Sigmoid colon (tissue), 4 donors: ENCODE measurements at regions not wholly inside any gene's neighbourhood (a gene's known extent, or its start where the extent isn't known, plus 50 kb on each side); places are given as distances from the start of the nearest gene placed in this dataset.

Experiments used
- CTCF ChIP-seq, 4 experiments: fragments of 450-650 bp in 3 of 4; fragments of 200-600 bp in 1 of 4; IDR thresholded peaks; one replicate each; pipeline ENCODE4 v1.5.1; 2016 to 2019; ENCODE audit warnings: antibody characterized with exemption in 4 of 4, mild to moderate bottlenecking in 3 of 4, moderate library complexity in 2 of 4
- POLR2A ChIP-seq, 2 donors: fragments of 450-650 bp; IDR thresholded peaks; one replicate each; pipeline ENCODE4 v1.6.1; 2016; ENCODE audit warnings: antibody characterized with exemption in 2 of 2, mild to moderate bottlenecking in 2 of 2, moderate library complexity in 2 of 2
- POLR2AphosphoS5 ChIP-seq, 4 donors: sonication (generic); formaldehyde crosslinking; IDR thresholded peaks; one replicate each; pipeline ENCODE4 v1.6.1; 2017; ENCODE audit warnings: antibody characterized with exemption in 4 of 4

- TF ChIP-seq CTCF (IDR thresholded peaks at IDR 0.05) (no peak), POLR2A (IDR thresholded peaks at IDR 0.05) (no peak), POLR2AphosphoS5 (IDR thresholded peaks at IDR 0.05) (no peak)
Measured at GRCh38 chr7:85452674-85453073, 265.8 kb upstream of the SEMA3D start.
